GM21723 (cell line): ENCODE measurements at regions not wholly inside any gene's neighbourhood (a gene's known extent, or its start where the extent isn't known, plus 50 kb on each side); places are given as distances from the start of the nearest gene placed in this dataset.
A peak's percentile ranks its signal among the peaks of the same experiment; 100 is the strongest.

Source experiments
- ATAC-seq: cut with Tn5 transposase; IDR thresholded peaks from one replicate; pipeline ENCODE4 v1.9.1; 2021; ENCODE audit warnings: mild to moderate bottlenecking, moderate library complexity; ENCODE audit not compliant: unreplicated experiment

GRCh38 chr6:142558786-142559185, 257.0 kb downstream of the ADGRG6 start:
- ATAC-seq: no peak

DNA sequence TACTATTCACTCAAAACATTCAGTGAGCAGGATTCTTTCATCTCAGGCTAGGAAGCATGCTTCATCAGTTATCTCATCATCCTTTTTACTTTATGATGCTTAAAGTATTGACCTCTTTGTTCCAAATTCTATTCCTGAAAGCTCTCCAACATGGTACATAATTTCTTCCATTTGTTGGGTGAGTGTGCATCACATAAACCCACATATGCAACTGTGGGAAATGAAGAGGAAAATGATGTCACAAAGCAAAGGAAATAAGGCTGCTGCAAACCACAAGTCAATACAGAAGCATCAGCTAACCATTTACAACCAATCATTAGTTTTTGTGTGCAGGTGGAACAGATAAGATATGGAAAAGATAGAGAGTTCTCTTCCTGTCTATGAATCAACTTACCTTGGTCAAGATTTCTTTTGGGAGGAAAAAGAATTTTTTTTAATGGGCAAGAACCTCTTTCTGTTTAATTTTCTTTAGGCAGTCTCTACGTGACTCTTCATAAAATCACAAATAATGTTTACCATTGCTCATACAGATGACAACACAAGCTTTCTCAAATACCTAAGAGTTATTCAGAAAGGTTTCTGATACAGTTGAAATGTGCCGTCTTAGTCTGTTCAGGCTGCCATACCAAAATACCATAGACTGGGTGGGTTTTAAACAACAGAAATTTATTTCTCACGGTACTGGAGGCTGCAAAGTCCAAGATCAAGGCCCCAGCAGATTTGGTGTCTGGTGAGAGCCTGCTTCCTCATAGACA, 259.9 kb downstream of the ADGRG6 start:
- ATAC-seq: no peak

GRCh38 chr6:142562865-142563264, 261.1 kb downstream of the ADGRG6 start:
- ATAC-seq: no peak

DNA sequence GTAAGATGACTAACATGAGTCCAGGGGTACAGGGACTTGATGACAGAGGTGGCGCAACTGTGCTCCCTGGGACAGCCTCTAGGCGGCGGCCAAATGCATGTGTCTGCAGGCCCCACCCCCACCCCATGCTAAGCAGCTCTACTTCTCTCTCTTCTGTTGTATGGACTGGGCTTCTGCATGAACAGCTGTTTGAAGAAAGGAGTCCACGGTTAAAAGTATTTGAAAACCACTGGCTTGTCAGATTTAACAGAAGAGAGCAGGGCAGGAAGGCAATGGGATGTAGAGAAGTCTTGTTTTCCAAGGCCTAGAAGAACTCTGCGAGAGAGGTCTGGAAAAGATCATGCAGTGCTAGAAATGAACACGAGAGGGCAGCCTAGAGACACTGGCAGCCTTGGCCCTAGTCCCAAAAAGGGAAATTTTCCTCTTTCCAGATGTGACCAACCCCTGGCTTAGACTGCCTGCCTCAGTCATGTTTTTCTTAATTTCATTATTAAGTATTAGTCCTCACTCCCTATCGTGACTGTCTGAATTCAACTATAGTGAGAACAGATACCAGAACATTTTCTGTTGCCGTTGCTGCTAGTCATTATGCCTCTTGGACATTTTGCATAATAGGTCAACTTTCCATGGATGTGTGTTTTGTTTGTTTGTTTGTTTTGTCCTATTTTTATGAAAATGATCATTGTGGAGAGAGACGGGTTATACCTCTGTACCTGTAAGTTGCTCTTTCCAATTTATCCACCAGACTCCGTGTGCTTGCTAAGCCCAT, 265.0 kb downstream of the ADGRG6 start:
- ATAC-seq: peak; percentile 64

DNA sequence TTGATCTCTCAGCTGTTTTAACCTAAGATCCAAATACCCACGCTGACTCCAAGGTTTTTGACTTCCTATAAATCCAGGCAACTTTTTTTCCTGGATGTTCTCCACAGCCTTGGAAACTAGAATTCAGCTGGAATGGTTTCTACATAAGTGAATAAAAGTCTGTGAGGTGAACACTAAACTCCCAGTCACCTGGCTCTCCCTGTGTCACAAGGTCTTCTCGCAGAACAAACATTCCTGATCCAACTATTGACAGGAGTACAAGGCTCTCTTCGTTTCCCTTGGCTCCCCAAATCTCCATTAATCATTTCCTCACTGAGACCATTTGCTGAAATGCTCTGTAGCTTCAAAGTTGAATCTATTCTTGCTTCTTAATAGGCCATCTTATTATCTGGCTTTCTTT, 265.7 kb downstream of the ADGRG6 start:
- no peak for ATAC-seq

DNA sequence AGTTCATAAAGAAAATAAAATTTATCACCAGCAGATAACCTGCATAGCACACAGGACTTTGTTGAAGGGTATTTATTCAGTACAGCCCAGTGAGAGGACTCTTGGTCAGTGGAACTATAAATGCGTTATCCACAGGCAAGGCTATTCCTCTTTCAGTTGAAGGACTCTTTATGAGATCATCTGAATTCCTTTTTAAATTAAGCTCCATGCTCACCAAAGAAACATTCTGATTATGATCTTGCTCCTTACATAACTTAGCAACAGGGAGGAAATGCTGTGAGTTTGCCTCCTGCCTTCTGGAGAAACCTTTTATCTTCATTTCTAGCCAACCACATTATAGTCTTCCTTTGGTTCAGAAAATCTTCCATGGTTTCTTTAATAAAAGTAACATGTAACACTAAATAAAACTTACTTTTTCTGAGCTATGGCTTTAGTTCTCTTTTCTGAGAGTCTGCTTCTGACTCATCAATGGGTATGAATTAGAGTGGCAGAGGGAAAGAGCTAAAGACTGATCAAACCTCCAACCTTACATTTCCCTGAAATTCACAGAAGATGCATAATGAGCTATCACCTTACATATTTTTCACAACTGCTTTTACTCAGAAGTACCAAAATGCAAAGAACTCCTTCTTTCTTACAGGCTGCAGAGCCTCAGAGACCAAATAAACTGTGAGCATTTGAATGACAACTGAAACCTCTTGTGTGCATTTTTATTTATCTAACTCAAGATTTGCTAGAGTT, 267.2 kb downstream of the ADGRG6 start:
- ATAC-seq: no peak

- ATAC-seq: no peak
Measured at GRCh38 chr6:142569676-142570075, 267.9 kb downstream of the ADGRG6 start.

GRCh38 chr6:142570221-142570671, 268.4 kb downstream of the ADGRG6 start:
- ATAC-seq: no peak

GRCh38 chr6:142592876-142593275, 291.1 kb downstream of the ADGRG6 start:
- no peak for ATAC-seq

DNA sequence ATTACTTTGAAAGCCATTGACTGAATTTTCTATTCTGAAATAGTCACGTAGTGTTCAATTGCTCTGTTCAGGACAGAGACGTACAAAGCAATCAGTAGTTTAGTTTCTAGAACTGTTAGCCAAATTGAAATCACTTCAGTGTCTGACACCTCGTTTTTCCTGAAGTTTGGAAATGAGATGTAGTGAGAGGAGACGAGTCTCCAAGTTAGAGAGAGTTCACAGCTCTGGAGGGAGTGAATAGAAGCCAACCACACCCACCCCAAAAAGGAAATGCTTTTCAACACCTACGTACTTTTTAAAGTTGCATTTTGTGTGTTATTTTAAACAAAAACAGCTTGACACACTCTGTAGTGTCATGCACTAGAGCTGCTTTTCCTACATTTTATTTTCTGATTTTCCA, 296.0 kb downstream of the ADGRG6 start:
- ATAC-seq: no peak

GRCh38 chr6:142601427-142601826, 299.6 kb downstream of the ADGRG6 start:
- ATAC-seq: no peak

- ATAC-seq: no peak
Measured at GRCh38 chr6:142602972-142603371, 301.2 kb downstream of the ADGRG6 start.

DNA sequence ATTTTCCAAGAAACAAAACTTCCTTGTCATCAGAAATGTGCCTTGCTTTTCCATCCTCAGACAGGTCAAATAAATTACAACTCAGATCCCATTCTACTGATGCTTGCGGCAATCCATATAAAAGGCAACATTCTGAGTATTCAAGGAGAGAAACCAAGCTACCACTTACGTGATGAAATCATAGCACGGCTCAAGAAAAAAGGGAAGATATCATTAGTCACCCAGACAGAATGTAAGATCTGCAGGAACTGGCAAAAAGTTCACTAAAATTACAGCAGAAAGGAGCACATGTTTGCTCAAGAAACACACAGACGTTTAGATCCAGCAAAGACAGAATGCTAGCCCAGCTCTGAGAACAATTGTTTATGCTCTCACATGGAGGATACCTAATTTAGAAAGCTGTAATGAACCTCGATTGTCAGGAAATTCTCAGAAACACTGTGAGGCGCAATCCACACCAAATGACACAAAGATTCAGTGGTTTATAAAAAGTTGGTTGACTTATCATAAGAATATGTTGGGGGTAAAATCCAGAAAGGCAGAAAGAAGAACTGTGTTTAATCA, 304.2 kb downstream of the ADGRG6 start:
- no peak for ATAC-seq

DNA sequence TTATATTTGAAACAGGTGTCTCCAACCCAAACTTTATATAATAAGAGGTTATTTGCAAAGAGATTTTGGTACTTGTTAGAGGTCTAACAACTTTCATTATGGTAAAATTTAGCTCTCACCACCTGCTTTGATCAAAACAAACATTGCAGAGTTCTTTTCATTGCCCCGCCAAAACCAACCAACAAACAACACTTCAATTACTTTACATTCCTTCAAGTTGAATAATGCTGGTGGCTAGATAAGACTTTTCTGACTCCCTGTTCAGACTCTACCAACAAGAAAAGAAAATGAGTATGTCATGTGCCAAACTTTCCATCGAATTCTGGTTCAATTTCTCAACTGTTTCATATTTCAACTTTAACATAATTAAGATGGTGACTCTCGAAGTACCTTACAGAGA, 311.1 kb downstream of the ADGRG6 start:
- ATAC-seq: no peak

- ATAC-seq: no peak
Measured at GRCh38 chr6:142613981-142614380, 312.2 kb downstream of the ADGRG6 start.

GRCh38 chr6:142617158-142617557, 315.4 kb downstream of the ADGRG6 start:
- no peak for ATAC-seq

DNA sequence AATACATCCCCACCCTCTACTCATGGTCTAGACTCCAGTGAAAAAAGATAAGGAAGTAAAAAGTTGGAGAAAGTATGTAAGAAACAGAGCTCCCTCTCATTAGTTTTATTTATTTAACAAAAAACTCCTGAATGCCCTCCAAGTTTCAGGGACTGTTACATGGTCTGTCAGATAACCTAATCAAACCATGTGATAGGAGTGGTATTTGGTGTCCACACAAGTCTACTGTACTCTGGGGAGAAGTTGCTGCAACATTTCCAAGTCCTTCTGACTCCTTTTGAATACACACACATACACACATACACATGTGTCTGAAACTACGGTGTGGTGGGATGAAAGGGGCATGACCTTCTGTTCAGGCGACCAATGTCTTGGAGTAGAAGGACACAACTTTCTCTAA, 320.0 kb downstream of the ADGRG6 start:
- no peak for ATAC-seq

DNA sequence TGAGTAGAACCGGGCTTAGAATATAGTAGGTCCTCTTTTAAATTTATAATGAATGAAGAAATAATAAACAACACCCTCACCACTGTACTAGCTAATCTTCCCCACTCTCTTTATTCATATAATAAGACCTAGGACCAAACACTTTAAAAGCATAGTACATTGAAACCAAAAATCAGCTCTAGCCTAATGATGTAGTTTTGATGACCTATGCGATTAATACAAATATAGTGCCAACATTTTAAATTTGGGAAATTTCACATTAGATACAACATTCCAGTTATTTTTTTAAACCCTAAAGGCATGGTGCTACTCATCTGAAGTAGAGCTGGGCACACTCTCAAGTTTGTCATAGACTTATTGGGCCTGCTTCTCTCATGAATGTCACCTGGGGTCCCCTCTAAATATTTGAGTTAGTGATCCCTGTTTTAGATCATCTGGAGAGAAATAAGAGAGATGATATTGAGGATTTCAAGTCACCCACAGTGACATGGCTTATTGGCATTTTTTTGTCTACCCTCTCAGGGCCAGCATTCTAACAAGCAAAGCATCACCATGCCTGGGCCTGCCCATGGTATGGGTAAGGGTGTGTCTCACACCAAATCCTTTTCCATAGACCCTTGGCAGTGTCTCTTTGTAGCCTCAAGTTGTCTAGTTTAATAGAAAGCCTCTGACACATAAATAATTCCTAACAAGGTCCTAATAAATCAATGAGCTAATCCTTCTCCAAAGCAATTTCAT, 319.8 kb downstream of the HIVEP2 start:
- no peak for ATAC-seq

- ATAC-seq: no peak
Measured at GRCh38 chr6:142627474-142627873, 317.5 kb downstream of the HIVEP2 start.

DNA sequence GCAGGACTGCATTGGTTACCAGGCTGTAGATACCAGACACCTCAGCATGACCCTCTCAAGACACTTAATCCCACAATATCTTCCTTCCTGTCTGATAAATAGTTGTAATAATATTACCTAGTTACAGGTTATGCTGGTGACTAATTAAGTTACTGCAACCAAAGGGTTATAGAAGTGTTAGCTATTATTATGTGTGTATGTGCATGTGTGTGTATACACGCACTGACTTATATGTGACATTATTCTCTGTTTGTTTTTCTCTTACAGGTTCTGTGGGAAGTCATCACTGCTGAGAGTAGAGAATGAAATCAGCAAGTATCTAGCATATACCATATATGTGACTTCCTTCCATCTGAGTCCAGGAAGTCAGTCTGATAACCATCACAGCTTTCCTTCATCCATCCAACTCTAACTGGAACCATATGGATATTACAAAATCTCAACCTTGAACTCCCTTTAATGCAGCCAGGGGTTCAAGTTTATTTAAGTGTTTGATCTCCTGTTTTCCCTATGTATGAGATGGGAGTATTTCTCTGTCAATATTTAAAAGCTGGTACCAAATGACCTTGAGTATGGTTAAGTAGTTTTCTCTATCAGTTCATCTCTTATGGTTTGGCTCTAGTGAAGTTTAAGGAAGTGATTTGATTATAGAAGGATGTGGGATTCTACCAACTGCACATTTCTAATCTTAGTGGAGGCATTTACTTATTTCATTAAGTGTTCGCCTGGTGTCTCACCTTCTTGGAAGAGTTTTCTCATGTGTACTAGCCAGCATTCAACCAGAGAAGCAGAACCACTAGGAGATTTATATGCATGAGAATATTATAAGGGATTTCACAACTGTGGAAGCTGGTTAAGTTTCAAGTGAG, 313.2 kb downstream of the HIVEP2 start:
- no peak for ATAC-seq
